Heart left ventricle (tissue), 13 donors: ENCODE measurements at regions not wholly inside any gene's neighbourhood (a gene's known extent, or its start where the extent isn't known, plus 50 kb on each side); places are given as distances from the start of the nearest gene placed in this dataset.

Experiments
- CTCF ChIP-seq, 12 donors: fragments of 200-600 bp; sonication (generic) in 4 of 12; IDR thresholded peaks; one replicate each; pipeline versions ENCODE4 v1.5.0 to v1.8.0; 2018 to 2022; ENCODE audit warnings: antibody characterized with exemption in 12 of 12, mild to moderate bottlenecking in 5 of 12
- POLR2A ChIP-seq, 2 donors: fragments of 450-650 bp; IDR thresholded peaks; one replicate each; pipeline ENCODE4 v1.6.1; 2017; ENCODE audit warnings: antibody characterized with exemption in 2 of 2, mild to moderate bottlenecking in 2 of 2, moderate library complexity in 2 of 2
- donor health status: ischemic (EF 13 %, LVEDD 7.1; RV severe dilation, severe dysfunction).
- donor health status: DM: no; HTN: yes; CAD: no.
- donor health status: DM: no; HTN: no; CAD: no.
- donor health status: ischemic (EF 25% LVEDD 6.9; RV normal size, moderate dysfunction).
- donor health status: ischemic (EF 25% LVEDD 5.7; RV mildly dilated, moderate dysfunction).
- donor health status: ischemic (EF 35%, LVEDD 5.7; RV mildly dilated, moderate dysfunction).
- donor health status: nonischemic (EF 11% LVEDD 7.7; RV severe dilation, severe dysfunction).
- donor health status: DM: yes; HTN: yes; CAD: no.
- donor health status: PGD.
- donor health status: ischemic (EF 29% LVEDD 5.4; RV normal size, mild dysfunction).
- donor health status: nonischemic (EF 23%, LVEDD 6.1; RV moderate dilation, normal function).

- TF ChIP-seq CTCF (IDR thresholded peaks at IDR 0.05) (no peak), POLR2A (IDR thresholded peaks at IDR 0.05) (no peak)
Measured at GRCh38 chr7:108697254-108697653, 127.6 kb downstream of the DNAJB9 start.
